RWPE2 (cell line): ENCODE measurements at regions not wholly inside any gene's neighbourhood (a gene's known extent, or its start where the extent isn't known, plus 50 kb on each side); places are given as distances from the start of the nearest gene placed in this dataset.

ENCODE experiments used
- ATAC-seq: fragments of 200-7000 bp; cut with Tn5 transposase; 3 replicates; pipeline ENCODE4 v1.9.1; 2021; ENCODE audit warnings: low read depth
- DNase-seq: peaks from one replicate; pipeline ENCODE4 v3.0.0-alpha.2; 2020; ENCODE audit warnings: low spot score
- H3K27ac ChIP-seq: fragments of 450-650 bp; 2 replicates; pipeline ENCODE4 v1.5.1; 2017; ENCODE audit warnings: mild to moderate bottlenecking; ENCODE audit not compliant: poor library complexity, severe bottlenecking
- H3K27me3 ChIP-seq: fragments of 250-450 bp; sonication (Bioruptor Pico); 2 replicates; pipeline ENCODE4 v1.5.1; 2021; ENCODE audit warnings: mild to moderate bottlenecking, moderate library complexity; ENCODE audit not compliant: insufficient read depth, poor library complexity, severe bottlenecking
- H3K36me3 ChIP-seq: fragments of 250-450 bp; sonication (Bioruptor Pico); 2 replicates; pipeline ENCODE4 v1.5.1; 2020; ENCODE audit warnings: low read depth, mild to moderate bottlenecking, moderate library complexity
- H3K4me1 ChIP-seq: fragments of 250-450 bp; sonication (Bioruptor Pico); 2 replicates; pipeline ENCODE4 v1.5.1; 2021; ENCODE audit warnings: mild to moderate bottlenecking, moderate library complexity; ENCODE audit not compliant: insufficient read depth, poor library complexity, severe bottlenecking
- H3K4me3 ChIP-seq: fragments of 250-450 bp; sonication (Bioruptor Pico); 2 replicates; pipeline ENCODE4 v1.5.1; 2021; ENCODE audit warnings: mild to moderate bottlenecking, moderate library complexity; ENCODE audit not compliant: severe bottlenecking
- H3K9me3 ChIP-seq: fragments of 250-450 bp; sonication (Bioruptor Pico); 2 replicates; pipeline ENCODE4 v1.5.1; 2021; ENCODE audit warnings: mild to moderate bottlenecking, moderate library complexity; ENCODE audit not compliant: severe bottlenecking
- CTCF ChIP-seq: fragments of 450-650 bp; IDR thresholded peaks from one replicate; pipeline ENCODE4 v1.5.1; 2017; ENCODE audit warnings: mild to moderate bottlenecking, moderate library complexity; ENCODE audit not compliant: poor library complexity, severe bottlenecking

- DNase-seq (no peak), ATAC-seq (peak; percentile 40; the same call in 2 of the 3 replicates)
- H3K27me3 ChIP-seq, result no peaks in the 10 kb centered on the region
- H3K36me3 ChIP-seq, result no peaks in the 10 kb centered on the region
- no peak overlapping the region for H3K4me3 ChIP-seq
- no peak overlapping the region for H3K27ac ChIP-seq
- no peaks in the 10 kb centered on the region for H3K9me3 ChIP-seq
- H3K4me1 ChIP-seq, result no peaks in the 10 kb centered on the region
- TF ChIP-seq CTCF, result no peak
These were observed 339.0 kb upstream of the ETAA1 start for GRCh38 chr2:67057901-67058703.

- no peak overlapping the region for H3K4me3 ChIP-seq
- no peak overlapping the region for H3K27ac ChIP-seq
- DNase-seq, result no peak
- H3K9me3 ChIP-seq, result no peaks in the 10 kb centered on the region
- H3K27me3 ChIP-seq, result no peaks in the 10 kb centered on the region
- no peak for ATAC-seq
- no peak for TF ChIP-seq CTCF
- H3K36me3 ChIP-seq, result no peaks in the 10 kb centered on the region
- no peaks in the 10 kb centered on the region for H3K4me1 ChIP-seq
These were observed 332.1 kb upstream of the ETAA1 start for GRCh38 chr2:67065046-67065445.

GRCh38 chr2:67066782-67067181 lies 330.4 kb upstream of the ETAA1 start:
- no peaks in the 10 kb centered on the region for H3K4me1 ChIP-seq
- DNase-seq (no peak), ATAC-seq (no peak)
- TF ChIP-seq CTCF, result no peak
- H3K9me3 ChIP-seq, result no peaks in the 10 kb centered on the region
- H3K27me3 ChIP-seq, result no peaks in the 10 kb centered on the region
- no peak overlapping the region for H3K4me3 ChIP-seq
- no peak overlapping the region for H3K27ac ChIP-seq
- H3K36me3 ChIP-seq, result no peaks in the 10 kb centered on the region

GRCh38 chr2:67067656-67068055 lies 329.5 kb upstream of the ETAA1 start:
- Histone ChIP-seq H3K36me3 (no peaks in the 10 kb centered on the region), H3K4me1 (no peaks in the 10 kb centered on the region), H3K4me3 (no peak overlapping the region), H3K27me3 (no peaks in the 10 kb centered on the region), H3K27ac (no peak overlapping the region), H3K9me3 (no peaks in the 10 kb centered on the region)
- DNase-seq (no peak), ATAC-seq (no peak)
- TF ChIP-seq CTCF, result no peak

GRCh38 chr2:67070826-67071225 lies 326.3 kb upstream of the ETAA1 start:
- Histone ChIP-seq H3K27me3 (no peaks in the 10 kb centered on the region), H3K4me1 (no peaks in the 10 kb centered on the region), H3K9me3 (no peaks in the 10 kb centered on the region), H3K4me3 (no peak overlapping the region), H3K36me3 (no peaks in the 10 kb centered on the region), H3K27ac (no peak overlapping the region)
- ATAC-seq (no peak), DNase-seq (no peak)
- TF ChIP-seq CTCF, result no peak
